Skin epidermis (tissue), 12 donors: ENCODE measurements at regions not wholly inside any gene's neighbourhood (a gene's known extent, or its start where the extent isn't known, plus 50 kb on each side); places are given as distances from the start of the nearest gene placed in this dataset.
"Not testable (repeated sequence)": the region's sequence is repeated elsewhere in the genome, so short reads cannot be mapped to it uniquely, and the experiment has no call there.

Experiments
- H3K27ac ChIP-seq, 21 experiments: fragments of 200-600 bp; sonication (generic) in 11 of 21; one replicate each; pipeline ENCODE4 v1.5.0; 2020; ENCODE audit warnings: mild to moderate bottlenecking in 3 of 21, inconsistent platforms in 2 of 21, moderate library complexity in 2 of 21
- H3K4me3 ChIP-seq, 7 experiments: fragments of 200-600 bp; sonication (generic) in 2 of 7; one replicate each; pipeline ENCODE4 v1.5.0; 2020; ENCODE audit warnings: inconsistent platforms in 2 of 7, mild to moderate bottlenecking in 2 of 7, moderate library complexity in 1 of 7

- H3K27ac ChIP-seq, result no peak overlapping the region
- H3K4me3 ChIP-seq, result no peak overlapping the region
Observed at GRCh38 chr2:239564587-239564986, 163.8 kb upstream of the HDAC4 start.

- Histone ChIP-seq H3K4me3 (no peak overlapping the region), H3K27ac (no peak overlapping the region)
Observed at GRCh38 chr2:239563561-239563960, 162.7 kb upstream of the HDAC4 start.

GRCh38 chr2:239561446-239562001 is 160.7 kb upstream of the HDAC4 start:
- H3K4me3 ChIP-seq, result no peak overlapping the region
- no peak overlapping the region for H3K27ac ChIP-seq

GRCh38 chr2:239559417-239560261 is 158.8 kb upstream of the HDAC4 start:
- H3K4me3 ChIP-seq, result no peak overlapping the region
- H3K27ac ChIP-seq, result no peak overlapping the region

GRCh38 chr2:239558661-239559060 is 157.8 kb upstream of the HDAC4 start:
- Histone ChIP-seq H3K4me3 (no peak overlapping the region), H3K27ac (no peak overlapping the region)

GRCh38 chr2:239557516-239557915 is 156.7 kb upstream of the HDAC4 start:
- Histone ChIP-seq H3K27ac (no peak overlapping the region), H3K4me3 (no peak overlapping the region)

GRCh38 chr2:239555571-239555905 is 154.7 kb upstream of the HDAC4 start:
- no peak overlapping the region for H3K4me3 ChIP-seq
- H3K27ac ChIP-seq, result no peak overlapping the region

- Histone ChIP-seq H3K4me3 (no peak overlapping the region), H3K27ac (no peak overlapping the region)
Observed at GRCh38 chr2:239554766-239555570, 154.1 kb upstream of the HDAC4 start.

GRCh38 chr2:239553376-239554000 is 152.7 kb upstream of the HDAC4 start:
- H3K4me3 ChIP-seq, result no peak overlapping the region
- H3K27ac ChIP-seq, result no peak overlapping the region

GRCh38 chr2:239552213-239552926 is 151.6 kb upstream of the HDAC4 start:
- Histone ChIP-seq H3K4me3 (no peak overlapping the region), H3K27ac (no peak overlapping the region)

GRCh38 chr2:239551206-239551605 is 150.4 kb upstream of the HDAC4 start:
- Histone ChIP-seq H3K27ac (no peak overlapping the region), H3K4me3 (no peak overlapping the region)

GRCh38 chr2:239550357-239550756 is 149.5 kb upstream of the HDAC4 start:
- Histone ChIP-seq H3K27ac (no peak overlapping the region), H3K4me3 (no peak overlapping the region)

- Histone ChIP-seq H3K27ac (peak overlapping the region in 3 of 21 experiments; percentile 22 to 51 (median 49)), H3K4me3 (no peak overlapping the region)
Observed at GRCh38 chr2:239549711-239550255, 149.0 kb upstream of the HDAC4 start.

GRCh38 chr2:239548965-239549595 is 148.3 kb upstream of the HDAC4 start:
- Histone ChIP-seq H3K27ac (peak overlapping the region in 7 of 21 experiments; percentile 20 to 53 (median 35)), H3K4me3 (no peak overlapping the region)

GRCh38 chr2:239548451-239548871 is 147.6 kb upstream of the HDAC4 start:
- H3K27ac ChIP-seq, result peak overlapping the region in 7 of 21 experiments; percentile 20 to 58 (median 39)
- H3K4me3 ChIP-seq, result no peak overlapping the region

- H3K27ac ChIP-seq, H3K4me3 ChIP-seq: not testable (repeated sequence)
Observed at GRCh38 chr2:239547140-239547539, 146.3 kb upstream of the HDAC4 start.

- no peak overlapping the region for H3K27ac ChIP-seq
- H3K4me3 ChIP-seq, result no peak overlapping the region
Observed at GRCh38 chr2:239546541-239546940, 145.7 kb upstream of the HDAC4 start.

- no peak overlapping the region for H3K4me3 ChIP-seq
- no peak overlapping the region for H3K27ac ChIP-seq
Observed at GRCh38 chr2:239545741-239546392, 145.0 kb upstream of the HDAC4 start.
